ENCODE measurements at regions not wholly inside any gene's neighbourhood (a gene's known extent, or its start where the extent isn't known, plus 50 kb on each side); places are given as distances from the start of the nearest gene placed in this dataset.

DNA sequence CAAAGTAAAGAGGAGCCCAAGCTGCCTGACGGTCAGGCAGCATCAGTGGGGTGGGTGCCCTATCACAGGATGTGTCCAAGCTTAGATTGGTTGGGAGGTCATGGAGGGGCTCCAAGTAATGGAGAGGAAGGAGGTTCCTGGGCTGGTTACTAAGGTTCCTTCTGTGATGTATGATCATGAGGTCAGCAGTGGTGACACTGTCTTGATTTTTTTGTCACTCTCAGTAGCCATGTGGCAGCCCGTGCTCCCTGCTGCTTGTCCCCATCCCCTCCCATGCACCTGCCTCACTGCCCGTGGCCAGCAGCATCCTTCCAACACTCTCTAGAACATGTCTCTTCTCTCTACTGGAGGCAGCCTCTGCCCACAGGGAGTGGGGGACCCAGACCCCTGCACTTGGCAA, 261.7 kb downstream of the TLE3 start:
- ChIA-PET POLR2A (no interaction called here), CTCF (no interaction called here)

DNA sequence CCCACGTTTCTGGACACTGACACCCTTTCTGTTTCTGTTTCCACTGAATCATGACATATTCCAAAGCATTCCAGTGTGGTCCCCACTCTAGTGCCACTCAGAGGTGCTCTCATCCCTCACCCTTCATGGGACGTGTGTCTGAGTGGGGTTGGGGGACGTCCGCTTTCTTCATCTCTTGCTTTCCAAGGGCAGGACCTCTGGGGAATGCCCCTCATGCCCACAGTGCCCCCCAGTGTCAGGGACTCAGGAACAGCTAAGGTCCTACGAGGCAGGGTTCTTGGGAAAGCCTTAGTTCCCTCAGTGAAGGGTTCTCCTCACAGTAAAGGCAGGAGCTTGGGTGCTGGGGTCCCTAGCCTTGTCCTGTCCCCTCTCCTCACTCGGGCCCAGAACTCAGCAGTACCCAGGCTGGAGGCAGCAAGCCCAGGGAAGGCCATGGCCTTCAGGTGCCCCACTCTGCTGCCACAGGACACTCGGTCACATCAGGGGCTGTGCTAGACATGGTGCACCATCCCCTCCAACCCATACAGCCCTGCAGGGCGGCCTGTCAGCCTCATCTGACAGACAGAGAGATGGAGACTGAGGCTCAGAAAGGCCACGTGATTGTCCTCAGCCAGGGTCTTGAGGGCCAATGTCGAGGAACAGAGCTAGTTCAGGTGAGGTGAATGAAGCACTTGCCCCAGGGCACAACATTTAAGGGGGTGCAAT, 261.0 kb downstream of the TLE3 start:
- DNase-seq (ENCODE audit: extremely low spot score): no peak
- TF ChIP-seq ELF4 (IDR thresholded peaks at IDR 0.05) (no peak), L3MBTL2 (conservative IDR thresholded peaks at IDR 0.05) (no peak), FOXM1 (IDR thresholded peaks at IDR 0.05; ENCODE audit: borderline replicate concordance) (no peak), SP1 (IDR thresholded peaks at IDR 0.05) (no peak), FOXK2 (IDR thresholded peaks at IDR 0.05) (no peak), ZNF384 (IDR thresholded peaks at IDR 0.05) (no peak), TARDBP (IDR thresholded peaks at IDR 0.05) (no peak), ARNT (IDR thresholded peaks at IDR 0.05) (no peak), CTBP1 (IDR thresholded peaks at IDR 0.05; ENCODE audit: borderline replicate concordance) (no peak), HDGF (IDR thresholded peaks at IDR 0.05; ENCODE audit: borderline replicate concordance) (no peak), LEF1 (IDR thresholded peaks at IDR 0.05; ENCODE audit: borderline replicate concordance) (no peak), FOXA1 (IDR thresholded peaks at IDR 0.05) (no peak), NFRKB (IDR thresholded peaks at IDR 0.05) (no peak), SUZ12 (IDR thresholded peaks at IDR 0.05) (no peak), BHLHE40 (IDR thresholded peaks at IDR 0.05; ENCODE audit: borderline replicate concordance) (no peak)
- TF ChIP-seq, protein P1, sequence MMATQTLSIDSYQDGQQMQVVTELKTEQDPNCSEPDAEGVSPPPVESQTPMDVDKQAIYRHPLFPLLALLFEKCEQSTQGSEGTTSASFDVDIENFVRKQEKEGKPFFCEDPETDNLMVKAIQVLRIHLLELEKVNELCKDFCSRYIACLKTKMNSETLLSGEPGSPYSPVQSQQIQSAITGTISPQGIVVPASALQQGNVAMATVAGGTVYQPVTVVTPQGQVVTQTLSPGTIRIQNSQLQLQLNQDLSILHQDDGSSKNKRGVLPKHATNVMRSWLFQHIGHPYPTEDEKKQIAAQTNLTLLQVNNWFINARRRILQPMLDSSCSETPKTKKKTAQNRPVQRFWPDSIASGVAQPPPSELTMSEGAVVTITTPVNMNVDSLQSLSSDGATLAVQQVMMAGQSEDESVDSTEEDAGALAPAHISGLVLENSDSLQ (IDR thresholded peaks at IDR 0.05): no peak
- ChIA-PET POLR2A (no interaction called here), CTCF (interaction anchor here (0.6 kb wide), 1 partner anchor 1717 kb away, joined by 3 read pairs; no protein-coding TSS in a partner anchor)

More for the DNA sequence above, 261.7 kb downstream of the TLE3 start:
- DNase-seq (ENCODE audit: extremely low spot score): no peak
- TF ChIP-seq TARDBP (IDR thresholded peaks at IDR 0.05) (no peak), NFRKB (IDR thresholded peaks at IDR 0.05) (no peak), HDGF (IDR thresholded peaks at IDR 0.05; ENCODE audit: borderline replicate concordance) (no peak), ELF4 (IDR thresholded peaks at IDR 0.05) (no peak), L3MBTL2 (conservative IDR thresholded peaks at IDR 0.05) (no peak), ARNT (IDR thresholded peaks at IDR 0.05) (no peak), BHLHE40 (IDR thresholded peaks at IDR 0.05; ENCODE audit: borderline replicate concordance) (no peak), FOXA1 (IDR thresholded peaks at IDR 0.05) (no peak), FOXM1 (IDR thresholded peaks at IDR 0.05; ENCODE audit: borderline replicate concordance) (no peak), ZNF384 (IDR thresholded peaks at IDR 0.05) (no peak), LEF1 (IDR thresholded peaks at IDR 0.05; ENCODE audit: borderline replicate concordance) (no peak), CTBP1 (IDR thresholded peaks at IDR 0.05; ENCODE audit: borderline replicate concordance) (no peak), SUZ12 (IDR thresholded peaks at IDR 0.05) (no peak)
- TF ChIP-seq, protein P1 (IDR thresholded peaks at IDR 0.05): no peak

DNA sequence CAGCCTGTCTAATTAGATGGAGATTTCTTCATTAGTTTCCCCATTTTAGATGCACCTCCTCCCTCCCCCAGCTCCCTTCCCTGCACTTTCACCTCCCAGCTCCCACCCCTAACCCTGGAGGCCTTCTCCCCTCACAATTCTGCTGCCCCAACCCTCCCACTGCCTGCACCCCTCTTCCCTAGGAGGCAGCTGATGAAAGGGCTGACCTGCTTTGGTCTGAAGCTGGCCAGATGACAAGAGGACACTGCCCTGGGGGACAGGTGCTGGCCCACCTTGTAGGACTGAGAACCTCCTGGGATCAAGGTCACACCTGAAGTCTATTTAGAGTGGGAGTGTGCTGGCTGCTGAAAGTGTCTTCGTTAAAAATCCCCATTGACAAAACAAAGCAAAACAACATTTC, 259.4 kb downstream of the TLE3 start:
- POLR2A ChIA-PET: no interaction called here
- TF ChIP-seq FOXA1 (IDR thresholded peaks at IDR 0.05) (no peak), HDGF (IDR thresholded peaks at IDR 0.05; ENCODE audit: borderline replicate concordance) (no peak), BHLHE40 (IDR thresholded peaks at IDR 0.05; ENCODE audit: borderline replicate concordance) (no peak), FOXK2 (IDR thresholded peaks at IDR 0.05) (no peak), ZNF384 (IDR thresholded peaks at IDR 0.05) (no peak), CTBP1 (IDR thresholded peaks at IDR 0.05; ENCODE audit: borderline replicate concordance) (no peak), SP1 (IDR thresholded peaks at IDR 0.05) (no peak), ELF4 (IDR thresholded peaks at IDR 0.05) (no peak), L3MBTL2 (conservative IDR thresholded peaks at IDR 0.05) (no peak), LEF1 (IDR thresholded peaks at IDR 0.05; ENCODE audit: borderline replicate concordance) (no peak)
- TF ChIP-seq, protein P1 (IDR thresholded peaks at IDR 0.05): no peak
- CTCF ChIA-PET: no interaction called here
- no peak for DNase-seq (ENCODE audit: extremely low spot score)

DNA sequence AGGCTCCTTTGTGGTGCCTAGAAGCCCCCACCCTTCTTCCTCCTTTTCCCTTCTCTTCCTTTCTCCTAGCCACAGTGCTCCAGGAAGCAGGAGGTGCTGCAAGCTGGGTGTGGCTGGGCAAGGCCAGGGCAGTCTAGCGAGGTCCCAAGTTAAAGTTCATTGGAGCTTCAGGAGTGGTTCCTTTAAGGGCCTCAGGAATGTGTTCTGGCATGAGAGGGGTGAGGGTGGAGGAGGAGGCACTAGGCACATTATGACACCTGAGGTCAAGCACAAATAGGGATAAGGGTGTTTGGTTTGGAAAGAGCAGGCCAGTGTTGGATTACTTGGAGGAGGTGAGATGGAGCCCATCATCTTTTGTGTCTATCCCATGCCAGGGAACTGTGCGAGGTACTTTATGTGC, 258.7 kb downstream of the TLE3 start:
- no peak for DNase-seq (ENCODE audit: extremely low spot score)
- ChIA-PET POLR2A (no interaction called here), CTCF (no interaction called here)
- no peak for TF ChIP-seq LEF1 (IDR thresholded peaks at IDR 0.05; ENCODE audit: borderline replicate concordance)
- TF ChIP-seq ZNF384 (IDR thresholded peaks at IDR 0.05): no peak
- TF ChIP-seq SUZ12 (IDR thresholded peaks at IDR 0.05): no peak
- TF ChIP-seq ELF4 (IDR thresholded peaks at IDR 0.05): no peak
- no peak for TF ChIP-seq ARNT (IDR thresholded peaks at IDR 0.05)
- no peak for TF ChIP-seq FOXK2 (IDR thresholded peaks at IDR 0.05)
- TF ChIP-seq, protein P1 (IDR thresholded peaks at IDR 0.05): no peak
- no peak for TF ChIP-seq CTBP1 (IDR thresholded peaks at IDR 0.05; ENCODE audit: borderline replicate concordance)

GRCh38 chr15:69841113-69841828, 256.4 kb downstream of the TLE3 start:
- DNase-seq (ENCODE audit: extremely low spot score): no peak
- TF ChIP-seq ZNF384 (IDR thresholded peaks at IDR 0.05): no peak
- TF ChIP-seq FOXA1 (IDR thresholded peaks at IDR 0.05): no peak
- TF ChIP-seq L3MBTL2 (conservative IDR thresholded peaks at IDR 0.05): no peak
- no peak for TF ChIP-seq FOXM1 (IDR thresholded peaks at IDR 0.05; ENCODE audit: borderline replicate concordance)
- no peak for TF ChIP-seq LEF1 (IDR thresholded peaks at IDR 0.05; ENCODE audit: borderline replicate concordance)
- TF ChIP-seq, protein P1 (IDR thresholded peaks at IDR 0.05): no peak
- no peak for TF ChIP-seq SP1 (IDR thresholded peaks at IDR 0.05)
- ChIA-PET CTCF (no interaction called here), POLR2A (interaction anchor here (1.4 kb wide), 1 partner anchor 14 kb away, joined by 4 read pairs; no protein-coding TSS in a partner anchor)

All from HEK293T (cell line).